Mesothelial cell of epicardium (in vitro differentiated cells): ENCODE measurements at regions not wholly inside any gene's neighbourhood (a gene's known extent, or its start where the extent isn't known, plus 50 kb on each side); places are given as distances from the start of the nearest gene placed in this dataset.
"Not testable (repeated sequence)": the region's sequence is repeated elsewhere in the genome, so short reads cannot be mapped to it uniquely, and the experiment has no call there.

Source experiments
- DNase-seq, 2 experiments: peaks; one replicate each; pipeline ENCODE4 v3.0.0; 2021; ENCODE audit warnings: low spot score in 2 of 2; ENCODE audit not compliant: unreplicated experiment in 2 of 2
- H3K27ac Mint-ChIP-seq: 2 replicates; pipeline ENCODE4 v1.8.0; 2021; ENCODE audit warnings: mixed read lengths
- H3K27me3 Mint-ChIP-seq: 2 replicates; pipeline ENCODE4 v1.8.0; 2021; ENCODE audit warnings: low read depth, mixed read lengths
- H3K36me3 Mint-ChIP-seq: 2 replicates; pipeline ENCODE4 v1.8.0; 2021; ENCODE audit warnings: mixed read lengths
- H3K4me1 Mint-ChIP-seq: 2 replicates; pipeline ENCODE4 v1.8.0; 2021; ENCODE audit warnings: mixed read lengths
- H3K4me3 Mint-ChIP-seq: 2 replicates; pipeline ENCODE4 v1.8.0; 2021; ENCODE audit warnings: mild to moderate bottlenecking, moderate library complexity, mixed read lengths
- H3K9me3 Mint-ChIP-seq: 2 replicates; pipeline ENCODE4 v1.8.0; 2021; ENCODE audit warnings: mixed read lengths
- TF ChIP-seq, protein P1 (sequence below): fragments of 200-600 bp; sonication (generic); IDR thresholded peaks from one replicate; pipeline ENCODE4 v1.5.0; 2021; ENCODE audit warnings: antibody characterized with exemption; ENCODE audit not compliant: unreplicated experiment

DNA sequence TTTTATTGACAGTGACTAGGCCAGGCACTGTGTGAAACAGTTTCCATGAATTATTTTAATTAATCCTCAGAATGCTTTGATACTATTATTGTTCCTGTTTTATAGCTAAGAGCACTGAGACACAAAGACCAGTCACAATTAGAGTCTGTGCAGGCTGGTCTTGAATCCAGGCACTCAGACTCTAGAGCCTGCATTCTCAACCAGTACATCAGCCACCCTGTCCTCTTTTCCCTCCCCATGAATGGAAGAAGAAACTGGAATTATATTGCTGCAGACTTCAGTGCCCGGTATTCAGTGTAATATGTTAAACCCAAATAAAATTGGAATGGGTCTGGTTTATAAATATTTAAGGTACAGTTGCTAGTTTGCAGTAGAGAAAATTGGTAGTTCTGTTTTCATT lies 303.0 kb upstream of the RGS6 start:
- Mint-ChIP-seq H3K36me3 (peaks cover 13% of the 10 kb centered on the region), H3K27ac (no peak overlapping the region), H3K9me3 (peaks cover 16% of the 10 kb centered on the region), H3K4me3 (no peak overlapping the region), H3K27me3 (no peaks in the 10 kb centered on the region), H3K4me1 (peaks cover 23% of the 10 kb centered on the region)
- DNase-seq: no peak
- TF ChIP-seq, protein P1, sequence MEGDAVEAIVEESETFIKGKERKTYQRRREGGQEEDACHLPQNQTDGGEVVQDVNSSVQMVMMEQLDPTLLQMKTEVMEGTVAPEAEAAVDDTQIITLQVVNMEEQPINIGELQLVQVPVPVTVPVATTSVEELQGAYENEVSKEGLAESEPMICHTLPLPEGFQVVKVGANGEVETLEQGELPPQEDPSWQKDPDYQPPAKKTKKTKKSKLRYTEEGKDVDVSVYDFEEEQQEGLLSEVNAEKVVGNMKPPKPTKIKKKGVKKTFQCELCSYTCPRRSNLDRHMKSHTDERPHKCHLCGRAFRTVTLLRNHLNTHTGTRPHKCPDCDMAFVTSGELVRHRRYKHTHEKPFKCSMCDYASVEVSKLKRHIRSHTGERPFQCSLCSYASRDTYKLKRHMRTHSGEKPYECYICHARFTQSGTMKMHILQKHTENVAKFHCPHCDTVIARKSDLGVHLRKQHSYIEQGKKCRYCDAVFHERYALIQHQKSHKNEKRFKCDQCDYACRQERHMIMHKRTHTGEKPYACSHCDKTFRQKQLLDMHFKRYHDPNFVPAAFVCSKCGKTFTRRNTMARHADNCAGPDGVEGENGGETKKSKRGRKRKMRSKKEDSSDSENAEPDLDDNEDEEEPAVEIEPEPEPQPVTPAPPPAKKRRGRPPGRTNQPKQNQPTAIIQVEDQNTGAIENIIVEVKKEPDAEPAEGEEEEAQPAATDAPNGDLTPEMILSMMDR: no peak

DNA sequence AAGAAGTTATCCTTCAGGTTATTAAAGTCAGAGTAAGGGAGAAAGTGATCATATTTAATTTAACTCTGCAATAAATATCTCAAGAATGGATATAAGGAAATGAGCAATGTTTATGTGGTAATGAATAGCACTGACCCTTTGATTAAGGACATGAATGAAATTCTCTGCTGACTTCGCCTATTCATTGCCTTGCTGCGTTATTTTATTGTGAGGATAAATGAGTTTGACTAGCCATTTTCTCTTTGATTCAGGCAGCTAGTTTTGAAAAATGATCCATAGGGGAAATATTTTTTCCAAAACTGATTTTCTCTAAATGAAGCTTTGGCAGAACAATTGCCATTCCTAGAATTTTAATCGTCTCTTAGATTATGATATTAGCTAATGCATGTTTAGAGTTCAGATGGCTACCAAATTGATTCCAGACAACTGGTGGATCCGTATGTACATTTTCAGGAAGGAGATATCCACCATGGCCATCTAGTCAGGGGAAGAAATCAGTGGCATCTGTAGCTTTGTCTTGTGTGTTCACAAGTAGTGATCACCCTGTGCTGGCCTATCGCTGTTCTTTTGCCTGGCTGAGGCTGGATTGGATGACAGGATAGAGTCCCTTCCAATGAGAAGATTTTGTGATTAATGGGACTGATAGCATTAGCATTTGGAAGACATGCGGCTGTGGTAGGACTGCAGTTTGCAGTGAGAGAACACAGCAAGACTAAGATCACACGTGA lies 302.3 kb upstream of the RGS6 start:
- TF ChIP-seq, protein P1: no peak
- Mint-ChIP-seq H3K27me3 (no peaks in the 10 kb centered on the region), H3K9me3 (peaks cover 16% of the 10 kb centered on the region), H3K4me3 (no peak overlapping the region), H3K4me1 (peaks cover 23% of the 10 kb centered on the region), H3K27ac (no peak overlapping the region), H3K36me3 (peaks cover 15% of the 10 kb centered on the region)
- DNase-seq: no peak

DNA sequence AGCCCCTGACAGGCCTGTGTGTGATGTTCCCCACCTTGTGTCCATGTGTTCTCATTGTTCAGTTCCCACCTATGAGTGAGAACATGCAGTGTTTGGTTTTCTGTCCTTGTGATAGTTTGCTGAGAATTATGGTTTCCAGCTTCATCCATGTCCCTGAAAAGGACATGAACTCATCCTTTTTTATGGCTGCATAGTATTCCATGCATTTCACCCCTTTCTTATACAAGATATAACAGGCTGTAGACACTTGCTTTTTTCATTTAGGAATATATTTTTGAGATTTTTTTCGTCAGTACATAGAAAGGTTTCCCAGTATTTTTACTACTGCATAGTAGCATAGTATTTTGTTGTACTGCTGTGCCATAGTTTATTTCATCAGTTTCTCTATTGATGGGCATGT lies 301.2 kb upstream of the RGS6 start:
- DNase-seq, H3K27me3 Mint-ChIP-seq, H3K4me3 Mint-ChIP-seq, H3K27ac Mint-ChIP-seq: not testable (repeated sequence)
- peaks cover 14% of the 10 kb centered on the region for H3K36me3 Mint-ChIP-seq
- H3K4me1 Mint-ChIP-seq: peaks cover 20% of the 10 kb centered on the region
- H3K9me3 Mint-ChIP-seq: peaks cover 19% of the 10 kb centered on the region

DNA sequence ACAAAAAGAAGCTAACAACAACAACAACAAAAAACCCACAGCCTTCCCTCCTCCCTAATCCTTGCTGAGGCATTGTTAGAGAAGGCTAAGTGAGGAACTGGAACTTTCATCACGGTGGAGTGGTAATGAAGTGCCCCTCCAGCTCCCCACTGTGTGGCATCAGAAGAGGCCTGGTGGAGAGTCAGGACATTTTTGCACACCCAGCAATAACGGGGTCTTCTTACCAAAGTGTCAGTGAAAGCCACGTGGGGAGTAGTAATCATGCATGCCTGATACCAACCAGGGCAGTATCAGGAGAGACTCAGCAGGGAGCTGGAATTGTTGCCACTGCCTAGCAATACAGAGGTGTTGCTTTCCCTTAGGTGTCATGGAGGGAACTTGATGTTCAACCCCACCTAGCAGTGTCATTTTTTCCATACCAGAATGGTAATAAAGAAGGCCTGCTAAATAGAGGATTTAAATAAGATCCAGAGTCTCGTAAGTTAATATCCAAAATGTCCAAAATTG lies 299.7 kb upstream of the RGS6 start:
- no peak for DNase-seq
- peaks cover 19% of the 10 kb centered on the region for H3K9me3 Mint-ChIP-seq
- no peaks in the 10 kb centered on the region for H3K27me3 Mint-ChIP-seq
- peaks cover 14% of the 10 kb centered on the region for H3K36me3 Mint-ChIP-seq
- no peak overlapping the region for H3K4me3 Mint-ChIP-seq
- TF ChIP-seq, protein P1: no peak
- no peak overlapping the region for H3K27ac Mint-ChIP-seq
- H3K4me1 Mint-ChIP-seq: peaks cover 16% of the 10 kb centered on the region

DNA sequence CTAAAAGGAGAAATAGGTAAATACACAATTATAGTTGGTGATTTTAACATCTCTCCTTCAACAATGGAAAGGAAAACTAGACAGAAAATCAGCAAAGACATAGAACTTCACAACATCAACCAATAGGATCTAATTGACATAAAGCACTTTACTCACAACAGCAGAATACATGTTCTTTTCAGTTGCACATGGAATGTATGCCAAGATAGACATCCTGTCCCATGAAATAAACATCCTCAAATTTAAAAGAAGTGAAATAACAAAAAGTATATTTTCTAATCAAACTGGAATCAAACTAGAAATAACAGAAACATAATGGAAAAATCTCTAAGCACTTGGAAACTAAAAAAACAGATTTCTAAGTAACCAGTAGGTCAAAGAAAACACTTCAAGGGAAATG lies 296.2 kb upstream of the RGS6 start:
- H3K4me1 Mint-ChIP-seq: no peaks in the 10 kb centered on the region
- H3K27me3 Mint-ChIP-seq: no peaks in the 10 kb centered on the region
- peaks cover 13% of the 10 kb centered on the region for H3K9me3 Mint-ChIP-seq
- TF ChIP-seq, protein P1: no peak
- DNase-seq: no peak
- no peak overlapping the region for H3K27ac Mint-ChIP-seq
- H3K4me3 Mint-ChIP-seq: no peak overlapping the region
- peaks cover 12% of the 10 kb centered on the region for H3K36me3 Mint-ChIP-seq

DNA sequence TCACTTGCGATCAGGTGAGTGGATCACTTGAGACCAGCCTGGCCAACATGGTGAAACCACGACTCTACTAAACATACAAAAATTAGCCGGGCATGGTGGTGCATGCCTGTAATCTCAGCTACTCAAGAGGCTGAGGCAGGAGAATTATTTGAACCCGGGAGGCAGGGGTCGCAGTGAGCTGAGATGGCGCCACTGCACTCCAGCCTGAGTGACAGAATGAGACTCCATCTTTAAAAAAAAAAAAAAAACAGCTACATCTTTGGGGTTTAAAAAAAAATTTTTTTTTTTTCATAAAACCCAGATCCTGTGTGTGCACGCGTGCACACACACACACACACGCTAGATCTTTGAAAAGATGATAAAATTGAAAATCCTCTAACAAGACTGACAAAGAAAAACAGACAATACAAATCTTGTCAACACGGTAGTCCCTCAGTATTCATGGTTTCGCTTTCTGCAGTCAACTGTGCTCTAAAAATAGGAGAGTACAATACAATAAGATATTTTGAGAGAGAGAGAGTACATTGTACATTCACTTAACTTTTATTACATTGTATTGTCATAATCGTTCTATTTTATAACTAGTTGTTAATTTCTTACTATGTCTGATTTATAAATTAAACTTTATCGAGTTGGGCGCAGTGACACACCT lies 295.3 kb upstream of the RGS6 start:
- no peaks in the 10 kb centered on the region for H3K4me1 Mint-ChIP-seq
- TF ChIP-seq, protein P1: no peak
- no peak overlapping the region for H3K27ac Mint-ChIP-seq

More for the DNA sequence above, 295.3 kb upstream of the RGS6 start:
- Mint-ChIP-seq H3K4me3 (no peak overlapping the region), H3K27me3 (no peaks in the 10 kb centered on the region), H3K9me3 (peaks cover 13% of the 10 kb centered on the region), H3K36me3 (peaks cover 11% of the 10 kb centered on the region)
- no peak for DNase-seq
